ENCODE measurements at regions not wholly inside any gene's neighbourhood (a gene's known extent, or its start where the extent isn't known, plus 50 kb on each side); places are given as distances from the start of the nearest gene placed in this dataset.
"Not testable (repeated sequence)": the region's sequence is repeated elsewhere in the genome, so short reads cannot be mapped to it uniquely, and the experiment has no call there.

DNA sequence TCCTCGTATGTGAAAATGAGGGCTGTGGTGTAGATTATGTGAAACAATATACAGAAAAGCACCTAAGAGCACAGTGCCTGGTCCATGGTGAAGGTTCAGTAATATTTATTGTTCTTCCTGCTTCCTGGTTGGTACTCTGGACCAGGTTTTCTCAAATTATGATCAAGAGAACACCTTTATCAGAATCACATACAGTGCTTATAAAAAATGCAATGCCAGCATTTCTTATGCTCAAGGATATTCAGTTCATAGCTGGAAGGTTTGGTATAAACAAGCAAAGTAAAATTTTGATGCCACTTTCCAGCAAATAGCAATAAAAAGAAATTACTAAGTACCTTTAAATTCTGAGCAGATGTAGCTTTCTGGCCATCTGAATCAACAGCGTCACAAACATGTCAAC, 1412.4 kb downstream of the RPA4 start:
- ATAC-seq = no peak

DNA sequence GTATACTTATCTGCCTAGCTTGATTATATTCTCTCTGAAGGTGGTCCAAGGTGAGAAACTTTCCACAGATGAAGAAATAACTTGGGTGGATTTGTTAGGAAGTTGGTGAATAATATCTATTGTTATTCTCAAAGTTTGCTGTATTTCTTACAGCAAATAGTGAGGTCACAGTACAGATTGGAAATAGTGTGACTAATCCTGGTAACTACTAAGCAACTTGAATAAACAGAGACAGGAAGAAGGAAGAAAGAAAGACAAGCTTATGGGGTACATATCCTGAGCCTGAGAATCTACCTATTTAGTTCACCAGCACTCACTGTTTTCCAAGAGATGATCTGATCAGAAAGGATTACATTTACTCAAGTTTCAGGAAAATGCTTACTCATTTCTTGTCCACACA, 1416.1 kb downstream of the RPA4 start:
- DNase-seq (no peak), FAIRE-seq (no peak), ATAC-seq (no peak)
- no peaks in the 10 kb centered on the region for H3K4me1 ChIP-seq
- H3K36me3 ChIP-seq = no peaks in the 10 kb centered on the region
- intact Hi-C loops (cut with DNase I) = no loop called here
- TF ChIP-seq, protein P1, sequence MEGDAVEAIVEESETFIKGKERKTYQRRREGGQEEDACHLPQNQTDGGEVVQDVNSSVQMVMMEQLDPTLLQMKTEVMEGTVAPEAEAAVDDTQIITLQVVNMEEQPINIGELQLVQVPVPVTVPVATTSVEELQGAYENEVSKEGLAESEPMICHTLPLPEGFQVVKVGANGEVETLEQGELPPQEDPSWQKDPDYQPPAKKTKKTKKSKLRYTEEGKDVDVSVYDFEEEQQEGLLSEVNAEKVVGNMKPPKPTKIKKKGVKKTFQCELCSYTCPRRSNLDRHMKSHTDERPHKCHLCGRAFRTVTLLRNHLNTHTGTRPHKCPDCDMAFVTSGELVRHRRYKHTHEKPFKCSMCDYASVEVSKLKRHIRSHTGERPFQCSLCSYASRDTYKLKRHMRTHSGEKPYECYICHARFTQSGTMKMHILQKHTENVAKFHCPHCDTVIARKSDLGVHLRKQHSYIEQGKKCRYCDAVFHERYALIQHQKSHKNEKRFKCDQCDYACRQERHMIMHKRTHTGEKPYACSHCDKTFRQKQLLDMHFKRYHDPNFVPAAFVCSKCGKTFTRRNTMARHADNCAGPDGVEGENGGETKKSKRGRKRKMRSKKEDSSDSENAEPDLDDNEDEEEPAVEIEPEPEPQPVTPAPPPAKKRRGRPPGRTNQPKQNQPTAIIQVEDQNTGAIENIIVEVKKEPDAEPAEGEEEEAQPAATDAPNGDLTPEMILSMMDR (IDR thresholded peaks at IDR 0.05) = no peak
- H3K4me3 ChIP-seq = no peak overlapping the region
- H3K27ac ChIP-seq = no peak overlapping the region
- H3K9me3 ChIP-seq = no peaks in the 10 kb centered on the region
- no peaks in the 10 kb centered on the region for H3K27me3 ChIP-seq

More for the DNA sequence above, 1412.4 kb downstream of the RPA4 start:
- TF ChIP-seq, protein P1 (IDR thresholded peaks at IDR 0.05) = no peak
- Histone ChIP-seq H3K9me3 (no peaks in the 10 kb centered on the region), H3K4me3 (no peak overlapping the region), H3K27ac (no peak overlapping the region), H3K36me3 (no peaks in the 10 kb centered on the region), H3K27me3 (no peaks in the 10 kb centered on the region), H3K4me1 (no peaks in the 10 kb centered on the region)
- WGBS, 2 donors = 57 to 74% methylated on average over 2 of the region's 2 CpGs
- intact Hi-C loops (cut with DNase I) = no loop called here
- DNase-seq (no peak), FAIRE-seq (no peak)

DNA sequence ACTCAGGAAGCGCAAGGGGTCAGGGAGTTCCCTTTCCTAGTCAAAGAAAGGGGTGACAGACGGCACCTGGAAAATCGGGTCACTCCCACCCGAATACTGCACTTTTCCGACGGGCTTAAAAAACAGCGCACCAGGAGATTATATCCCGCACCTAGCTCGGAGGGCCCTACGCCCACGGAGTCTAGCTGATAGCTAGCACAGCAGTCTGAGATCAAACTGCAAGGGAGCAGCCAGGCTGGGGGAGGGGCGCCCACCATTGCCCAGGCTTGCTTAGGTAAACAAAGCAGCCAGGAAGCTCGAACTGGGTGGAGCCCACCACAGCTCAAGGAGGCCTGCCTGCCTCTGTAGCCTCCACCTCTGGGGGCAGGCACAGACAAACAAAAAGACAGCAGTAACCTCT, 1416.8 kb downstream of the RPA4 start:
- H3K27ac ChIP-seq; H3K27me3 ChIP-seq; H3K4me3 ChIP-seq; intact Hi-C loops (cut with DNase I); ATAC-seq; H3K4me1 ChIP-seq; FAIRE-seq; DNase-seq; H3K9me3 ChIP-seq; H3K36me3 ChIP-seq: not testable (repeated sequence)
- 73 to 86% methylated on average over 6 to 12 of the region's 13 CpGs for WGBS, 2 donors

DNA sequence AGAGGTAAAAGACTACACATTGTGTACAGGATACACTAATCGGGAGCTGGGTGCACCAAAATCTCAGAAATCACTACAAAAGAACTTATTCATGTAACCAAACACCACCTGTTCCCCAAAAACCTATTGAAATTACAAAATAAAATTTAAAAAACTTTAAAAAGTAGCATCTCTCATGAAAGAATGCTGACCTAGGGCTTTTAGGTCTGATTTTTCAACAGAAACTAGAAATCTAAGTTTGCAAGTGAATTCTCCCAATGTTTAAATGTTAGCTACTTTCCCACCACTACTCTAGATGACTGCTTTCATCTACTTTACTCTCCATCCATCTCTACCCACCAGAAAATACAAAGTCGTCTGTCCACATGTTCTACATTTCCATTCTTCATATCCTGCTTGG, 1447.7 kb downstream of the RPA4 start:
- FAIRE-seq (no peak), DNase-seq (no peak), ATAC-seq (no peak)
- Histone ChIP-seq H3K9me3 (no peaks in the 10 kb centered on the region), H3K36me3 (no peaks in the 10 kb centered on the region), H3K27me3 (peaks cover 0 to 5% (median 0%) of the 10 kb centered on the region in 4 donors), H3K4me1 (no peaks in the 10 kb centered on the region), H3K4me3 (no peak overlapping the region), H3K27ac (no peak overlapping the region)
- TF ChIP-seq, protein P1 (IDR thresholded peaks at IDR 0.05) = no peak
- intact Hi-C loops (cut with DNase I) = no loop called here
- WGBS, 2 donors = 37 to 42% methylated on average over 2 of the region's 2 CpGs

DNA sequence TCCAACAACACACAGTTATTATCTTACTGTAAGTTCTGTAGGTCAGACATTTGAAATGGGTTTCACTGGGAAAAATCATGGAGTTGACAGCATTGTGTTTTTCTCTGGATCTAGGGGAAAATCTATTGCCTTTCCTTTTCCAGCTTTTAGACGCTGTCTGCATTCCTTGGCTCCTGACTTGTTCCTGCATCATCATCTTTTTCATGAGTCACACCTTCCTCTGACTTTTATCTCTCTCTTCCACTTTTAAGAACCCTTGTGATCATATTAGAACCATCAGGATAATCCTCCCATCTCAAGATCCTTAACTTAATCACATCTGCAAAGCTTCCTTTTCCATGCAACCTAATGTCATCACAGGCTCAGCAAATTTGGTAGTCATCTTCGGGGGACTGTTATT, 1454.8 kb downstream of the RPA4 start:
- DNase-seq (no peak), FAIRE-seq (no peak), ATAC-seq (no peak)
- Histone ChIP-seq H3K36me3 (no peaks in the 10 kb centered on the region), H3K27ac (no peak overlapping the region), H3K27me3 (peaks cover 0 to 7% (median 0%) of the 10 kb centered on the region in 4 donors), H3K4me3 (no peak overlapping the region), H3K4me1 (no peaks in the 10 kb centered on the region), H3K9me3 (peaks cover 0 to 3% (median 0%) of the 10 kb centered on the region in 4 donors)
- 57 to 78% methylated on average over 2 of the region's 2 CpGs for WGBS, 2 donors
- TF ChIP-seq, protein P1 (IDR thresholded peaks at IDR 0.05) = no peak
- intact Hi-C loops (cut with DNase I) = no loop called here

DNA sequence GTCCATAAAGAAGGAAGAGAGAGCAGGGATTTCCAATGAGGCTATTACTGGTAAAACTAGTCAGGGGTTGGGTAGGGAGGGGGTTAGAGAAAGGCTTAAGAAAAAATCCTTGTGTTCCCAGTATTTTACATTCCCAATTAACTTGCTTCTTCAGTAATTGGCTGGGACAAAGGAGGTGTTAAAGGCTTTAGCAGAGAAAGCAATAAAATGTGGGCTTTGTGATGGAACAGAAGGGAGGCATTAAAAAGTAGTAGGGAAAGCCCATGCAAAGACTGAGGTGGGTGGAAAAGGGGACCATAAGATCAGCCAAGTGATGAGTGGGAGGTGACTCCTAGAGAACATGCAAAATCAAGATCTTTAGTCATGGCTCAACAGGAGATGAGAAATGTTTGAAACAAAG, 1467.2 kb downstream of the RPA4 start:
- no peaks in the 10 kb centered on the region for H3K4me1 ChIP-seq
- H3K9me3 ChIP-seq = no peaks in the 10 kb centered on the region
- no peak for ATAC-seq
- TF ChIP-seq, protein P1 (IDR thresholded peaks at IDR 0.05) = no peak
- no peak for FAIRE-seq
- DNase-seq = no peak
- intact Hi-C loops (cut with DNase I) = no loop called here
- no peaks in the 10 kb centered on the region for H3K36me3 ChIP-seq
- peaks cover 0 to 14% (median 0%) of the 10 kb centered on the region in 4 donors for H3K27me3 ChIP-seq
- no peak overlapping the region for H3K27ac ChIP-seq
- H3K4me3 ChIP-seq = no peak overlapping the region

All from pancreas (tissue), 10 donors.